Glomerular endothelial cell (primary cell): ENCODE measurements at regions not wholly inside any gene's neighbourhood (a gene's known extent, or its start where the extent isn't known, plus 50 kb on each side); places are given as distances from the start of the nearest gene placed in this dataset.

Experiments used
- DNase-seq: peaks from one replicate; pipeline ENCODE4 v3.0.0-alpha.2; 2011; ENCODE audit warnings: low read depth, low spot score; ENCODE audit errors: extremely low read depth

- DNase-seq = no peak
Observed at GRCh38 chr1:96992871-96993270, 271.3 kb downstream of the PTBP2 start.

GRCh38 chr1:96995351-96995750 lies 273.8 kb downstream of the PTBP2 start:
- DNase-seq = no peak

- no peak for DNase-seq
Observed at GRCh38 chr1:96996001-96996400, 274.4 kb downstream of the PTBP2 start.

- no peak for DNase-seq
Observed at GRCh38 chr1:96997717-96998116, 276.1 kb downstream of the PTBP2 start.

GRCh38 chr1:96998466-96998865 lies 276.9 kb downstream of the PTBP2 start:
- DNase-seq = no peak

- no peak for DNase-seq
Observed at GRCh38 chr1:96999191-96999590, 277.6 kb downstream of the PTBP2 start.

GRCh38 chr1:97004054-97004453 lies 282.5 kb downstream of the PTBP2 start:
- DNase-seq = no peak

- DNase-seq = no peak
Observed at GRCh38 chr1:97004743-97005142, 283.2 kb downstream of the PTBP2 start.

- no peak for DNase-seq
Observed at GRCh38 chr1:97006044-97006661, 284.6 kb downstream of the PTBP2 start.

- DNase-seq = no peak
Observed at GRCh38 chr1:97007840-97008604, 286.4 kb downstream of the PTBP2 start.

GRCh38 chr1:97010566-97011264 lies 289.1 kb downstream of the PTBP2 start:
- DNase-seq = no peak

GRCh38 chr1:97013136-97013535 lies 291.6 kb downstream of the PTBP2 start:
- no peak for DNase-seq

GRCh38 chr1:97013941-97014340 lies 292.4 kb downstream of the PTBP2 start:
- DNase-seq = peak; percentile 34

- no peak for DNase-seq
Observed at GRCh38 chr1:97014426-97014825, 292.8 kb downstream of the PTBP2 start.

GRCh38 chr1:97017895-97018294 lies 296.3 kb downstream of the PTBP2 start:
- no peak for DNase-seq
